Left lung (tissue), 4 donors: ENCODE measurements at regions not wholly inside any gene's neighbourhood (a gene's known extent, or its start where the extent isn't known, plus 50 kb on each side); places are given as distances from the start of the nearest gene placed in this dataset.

Experiments used
- ATAC-seq: fragments of 200-7000 bp; cut with Tn5 transposase; one replicate; pipeline ENCODE4 v1.9.1; 2020; ENCODE audit warnings: moderate library complexity
- DNase-seq, 4 donors: peaks; one replicate each; pipeline ENCODE4 v3.0.0-alpha.2; 2013 to 2020
- H3K27ac ChIP-seq, 2 donors: fragments of 200-600 bp; sonication (generic) in 1 of 2; one replicate each; pipeline versions ENCODE4 v1.5.0 to v1.8.0; 2020 to 2021
- H3K27me3 ChIP-seq, 2 donors: fragments of 200-600 bp; sonication (generic) in 1 of 2; one replicate each; pipeline versions ENCODE4 v1.5.0 to v1.8.0; 2020 to 2021
- H3K36me3 ChIP-seq, 2 donors: fragments of 200-600 bp; sonication (generic) in 1 of 2; one replicate each; pipeline versions ENCODE4 v1.5.0 to v1.8.0; 2020 to 2021
- H3K4me1 ChIP-seq, 2 donors: fragments of 200-600 bp; one replicate each; pipeline ENCODE4 v1.8.0; 2021
- H3K4me3 ChIP-seq, 2 donors: fragments of 200-600 bp; sonication (generic) in 1 of 2; one replicate each; pipeline versions ENCODE4 v1.5.0 to v1.8.0; 2020 to 2021; ENCODE audit warnings: mild to moderate bottlenecking in 1 of 2
- H3K9me3 ChIP-seq, 2 donors: fragments of 200-600 bp; sonication (generic) in 1 of 2; one replicate each; pipeline versions ENCODE4 v1.5.0 to v1.8.0; 2020 to 2021
- CTCF ChIP-seq, 2 donors: fragments of 200-600 bp; sonication (generic) in 1 of 2; IDR thresholded peaks; one replicate each; pipeline versions ENCODE4 v1.5.0 to v1.8.0; 2021; ENCODE audit warnings: antibody characterized with exemption in 2 of 2
- intact Hi-C, 2 donors: fragments of 100-400 bp; cut with DNase I; formaldehyde crosslinking; loops; one replicate each; pipeline versions ENCODE4 v1.11.2 to v1.14.2; 2022
- donor health status: DM: no; HTN: yes; CAD: no.
- donor health status: DM: no; HTN: no; CAD: no.

- H3K9me3 ChIP-seq: peaks cover 0 to 8% of the 10 kb centered on the region in 2 donors
- H3K36me3 ChIP-seq: no peaks in the 10 kb centered on the region
- H3K4me3 ChIP-seq: no peak overlapping the region
- intact Hi-C loops: no loop called here
- H3K4me1 ChIP-seq: no peaks in the 10 kb centered on the region
- ATAC-seq: no peak
- H3K27ac ChIP-seq: no peak overlapping the region
- no peak for TF ChIP-seq CTCF (IDR thresholded peaks at IDR 0.05)
- peaks cover 0 to 3% of the 10 kb centered on the region in 2 donors for H3K27me3 ChIP-seq
- no peak for DNase-seq
Measured at GRCh38 chr16:82240111-82240510, 70.1 kb upstream of the MPHOSPH6 start.

- H3K4me1 ChIP-seq: no peaks in the 10 kb centered on the region
- intact Hi-C loops: no loop called here
- H3K9me3 ChIP-seq: no peaks in the 10 kb centered on the region
- DNase-seq: no peak
- ATAC-seq: no peak
- H3K36me3 ChIP-seq: no peaks in the 10 kb centered on the region
- no peak overlapping the region for H3K27ac ChIP-seq
- no peak overlapping the region for H3K4me3 ChIP-seq
- no peak for TF ChIP-seq CTCF (IDR thresholded peaks at IDR 0.05)
- peaks cover 0 to 3% of the 10 kb centered on the region in 2 donors for H3K27me3 ChIP-seq
Measured at GRCh38 chr16:82236875-82237274, 66.9 kb upstream of the MPHOSPH6 start.

GRCh38 chr16:82236415-82236814, 66.4 kb upstream of the MPHOSPH6 start:
- no peak overlapping the region for H3K27ac ChIP-seq
- no peak overlapping the region for H3K4me3 ChIP-seq
- no peaks in the 10 kb centered on the region for H3K9me3 ChIP-seq
- H3K36me3 ChIP-seq: no peaks in the 10 kb centered on the region
- ATAC-seq: no peak
- TF ChIP-seq CTCF (IDR thresholded peaks at IDR 0.05): no peak
- peaks cover 0 to 3% of the 10 kb centered on the region in 2 donors for H3K27me3 ChIP-seq
- no peak for DNase-seq
- intact Hi-C loops: no loop called here
- H3K4me1 ChIP-seq: no peaks in the 10 kb centered on the region

GRCh38 chr16:82232806-82233205, 62.8 kb upstream of the MPHOSPH6 start:
- Histone ChIP-seq H3K27me3 (no peaks in the 10 kb centered on the region), H3K9me3 (no peaks in the 10 kb centered on the region), H3K4me3 (no peak overlapping the region), H3K4me1 (peaks cover 0 to 2% of the 10 kb centered on the region in 2 donors), H3K27ac (no peak overlapping the region), H3K36me3 (no peaks in the 10 kb centered on the region)
- DNase-seq (no peak), ATAC-seq (no peak)
- TF ChIP-seq CTCF (IDR thresholded peaks at IDR 0.05): no peak
- intact Hi-C loops: loop anchor here in 1 of 2 donors (5.0 kb wide), 2 partner anchors 201 to 291 kb away; no protein-coding TSS in a partner anchor

- H3K4me3 ChIP-seq: no peak overlapping the region
- intact Hi-C loops: loop anchor here in 1 of 2 donors (5.0 kb wide), 2 partner anchors 199 to 289 kb away; no protein-coding TSS in a partner anchor
- no peaks in the 10 kb centered on the region for H3K27me3 ChIP-seq
- no peak for TF ChIP-seq CTCF (IDR thresholded peaks at IDR 0.05)
- H3K36me3 ChIP-seq: no peaks in the 10 kb centered on the region
- H3K9me3 ChIP-seq: no peaks in the 10 kb centered on the region
- peaks cover 0 to 2% of the 10 kb centered on the region in 2 donors for H3K4me1 ChIP-seq
- H3K27ac ChIP-seq: no peak overlapping the region
- no peak for DNase-seq
- no peak for ATAC-seq
Measured at GRCh38 chr16:82231008-82231787, 61.2 kb upstream of the MPHOSPH6 start.
